ENCODE measurements at regions not wholly inside any gene's neighbourhood (a gene's known extent, or its start where the extent isn't known, plus 50 kb on each side); places are given as distances from the start of the nearest gene placed in this dataset.

- TF ChIP-seq ELF4 (IDR thresholded peaks at IDR 0.05) (no peak), FOXK2 (IDR thresholded peaks at IDR 0.05) (no peak), HDGF (IDR thresholded peaks at IDR 0.05; ENCODE audit: borderline replicate concordance) (no peak), BHLHE40 (IDR thresholded peaks at IDR 0.05; ENCODE audit: borderline replicate concordance) (no peak), CTBP1 (IDR thresholded peaks at IDR 0.05; ENCODE audit: borderline replicate concordance) (no peak), SP1 (IDR thresholded peaks at IDR 0.05) (no peak), ZNF384 (IDR thresholded peaks at IDR 0.05) (no peak), ARNT (IDR thresholded peaks at IDR 0.05) (no peak), FOXM1 (IDR thresholded peaks at IDR 0.05; ENCODE audit: borderline replicate concordance) (no peak), PKNOX1 (IDR thresholded peaks at IDR 0.05) (no peak)
These were observed 324.5 kb downstream of the NUAK1 start for GRCh38 chr12:105814283-105814682.
